ENCODE measurements at regions not wholly inside any gene's neighbourhood (a gene's known extent, or its start where the extent isn't known, plus 50 kb on each side); places are given as distances from the start of the nearest gene placed in this dataset.

GRCh38 chr17:79177877-79178276 is 103.3 kb downstream of the ENGASE start:
- no peak overlapping the region for H3K4me3 ChIP-seq
- no peaks in the 10 kb centered on the region for H3K27me3 ChIP-seq
- no peak for DNase-seq
- TF ChIP-seq POLR2A (IDR thresholded peaks at IDR 0.05) (no peak), CTCF (IDR thresholded peaks at IDR 0.05) (no peak)
- H3K36me3 ChIP-seq = no peaks in the 10 kb centered on the region
- H3K9me3 ChIP-seq = no peaks in the 10 kb centered on the region
- no peaks in the 10 kb centered on the region for H3K4me1 ChIP-seq
- no peak overlapping the region for H3K27ac ChIP-seq
- intact Hi-C loops (cut with DNase I; ENCODE audit: low total_unique reads) = no loop called here

- intact Hi-C loops (cut with DNase I; ENCODE audit: low total_unique reads) = no loop called here
- Histone ChIP-seq H3K27ac (no peak overlapping the region), H3K27me3 (no peaks in the 10 kb centered on the region), H3K4me3 (no peak overlapping the region), H3K9me3 (no peaks in the 10 kb centered on the region), H3K4me1 (no peaks in the 10 kb centered on the region), H3K36me3 (no peaks in the 10 kb centered on the region)
- TF ChIP-seq POLR2A (IDR thresholded peaks at IDR 0.05) (no peak), CTCF (IDR thresholded peaks at IDR 0.05) (no peak)
- DNase-seq = no peak
Observed at GRCh38 chr17:79176792-79177601, 102.4 kb downstream of the ENGASE start.

- H3K4me1 ChIP-seq = no peaks in the 10 kb centered on the region
- no peak overlapping the region for H3K4me3 ChIP-seq
- H3K27ac ChIP-seq = no peak overlapping the region
- no peak for DNase-seq
- no peaks in the 10 kb centered on the region for H3K9me3 ChIP-seq
- TF ChIP-seq POLR2A (IDR thresholded peaks at IDR 0.05) = no peak
- TF ChIP-seq CTCF (IDR thresholded peaks at IDR 0.05) = no peak
- no peaks in the 10 kb centered on the region for H3K27me3 ChIP-seq
- intact Hi-C loops (cut with DNase I; ENCODE audit: low total_unique reads) = no loop called here
- H3K36me3 ChIP-seq = no peaks in the 10 kb centered on the region
Observed at GRCh38 chr17:79174905-79175856, 100.6 kb downstream of the ENGASE start.

- no peak for TF ChIP-seq POLR2A (IDR thresholded peaks at IDR 0.05)
- no peak for TF ChIP-seq CTCF (IDR thresholded peaks at IDR 0.05)
- no peak for DNase-seq
- intact Hi-C loops (cut with DNase I; ENCODE audit: low total_unique reads) = no loop called here
Observed at GRCh38 chr17:79174193-79174765, 99.7 kb downstream of the ENGASE start.

More at GRCh38 chr17:79174193-79174765, 99.7 kb downstream of the ENGASE start:
- Histone ChIP-seq H3K36me3 (no peaks in the 10 kb centered on the region), H3K9me3 (no peaks in the 10 kb centered on the region), H3K4me1 (no peaks in the 10 kb centered on the region), H3K4me3 (no peak overlapping the region), H3K27ac (no peak overlapping the region), H3K27me3 (no peaks in the 10 kb centered on the region)

All from uterus (tissue), 3 donors.